Hematopoietic multipotent progenitor cell (in vitro differentiated cells): ENCODE measurements at regions not wholly inside any gene's neighbourhood (a gene's known extent, or its start where the extent isn't known, plus 50 kb on each side); places are given as distances from the start of the nearest gene placed in this dataset.

ENCODE experiments used
- DNase-seq, 3 donors: peaks; one replicate each; pipeline ENCODE4 v3.0.0-alpha.2; 2011 to 2015; ENCODE audit warnings: low read depth in 2 of 3, low spot score in 2 of 3

DNA sequence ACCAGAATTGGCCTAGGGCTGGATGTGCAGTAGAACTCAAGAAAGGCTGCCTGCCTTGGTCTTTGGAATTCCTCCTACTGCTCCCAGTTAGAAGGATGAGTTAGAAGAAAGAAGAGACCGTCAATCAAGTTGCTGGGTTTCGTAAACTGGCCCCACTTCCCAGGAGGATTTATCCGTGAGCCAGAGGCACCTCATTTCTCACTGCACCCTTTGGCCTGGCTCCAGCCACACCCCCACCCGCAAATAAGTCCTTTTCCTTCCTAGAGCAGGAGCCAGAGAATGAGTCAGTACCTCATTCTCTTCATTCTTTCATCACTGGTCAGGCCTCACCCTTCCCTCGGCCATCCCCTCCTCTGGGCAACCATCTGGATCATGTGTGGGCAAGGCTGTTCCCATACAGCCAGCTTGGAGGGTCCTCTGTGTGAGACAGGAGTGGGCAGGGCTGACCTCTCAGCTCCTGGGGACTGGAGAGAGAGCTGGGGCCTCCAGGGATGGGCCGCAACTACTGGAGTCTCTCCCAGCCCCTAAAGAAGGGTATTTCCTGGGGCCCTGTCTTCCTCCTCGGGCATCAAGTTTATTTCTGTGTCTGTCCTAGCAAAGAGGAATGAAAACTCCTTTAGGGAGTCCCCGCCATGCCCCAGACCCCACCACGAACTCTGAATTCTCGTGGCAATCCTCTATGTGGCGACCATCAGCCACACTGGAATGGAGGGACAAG is 87.2 kb upstream of the DUSP5 start:
- DNase-seq, result no peak

DNA sequence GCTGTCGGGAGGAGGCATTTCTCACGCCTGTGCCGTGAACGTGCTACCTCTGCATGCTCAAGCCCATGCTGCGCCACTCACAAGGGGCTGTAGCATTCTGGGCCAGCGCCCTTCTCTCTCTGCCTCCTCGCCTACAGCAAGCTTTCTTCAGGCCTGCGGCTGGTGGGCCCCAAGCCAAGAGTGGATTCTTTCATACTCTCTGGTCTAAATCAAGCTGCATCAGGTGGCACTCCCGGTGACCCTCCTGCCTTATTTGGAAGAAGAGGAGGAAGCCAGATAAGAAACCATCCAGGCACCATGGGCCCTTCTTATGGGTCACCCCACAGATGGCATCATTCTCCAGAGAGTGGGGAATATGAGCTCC is 86.7 kb upstream of the DUSP5 start:
- peak in 1 of 3 donors; percentile 21 for DNase-seq

DNA sequence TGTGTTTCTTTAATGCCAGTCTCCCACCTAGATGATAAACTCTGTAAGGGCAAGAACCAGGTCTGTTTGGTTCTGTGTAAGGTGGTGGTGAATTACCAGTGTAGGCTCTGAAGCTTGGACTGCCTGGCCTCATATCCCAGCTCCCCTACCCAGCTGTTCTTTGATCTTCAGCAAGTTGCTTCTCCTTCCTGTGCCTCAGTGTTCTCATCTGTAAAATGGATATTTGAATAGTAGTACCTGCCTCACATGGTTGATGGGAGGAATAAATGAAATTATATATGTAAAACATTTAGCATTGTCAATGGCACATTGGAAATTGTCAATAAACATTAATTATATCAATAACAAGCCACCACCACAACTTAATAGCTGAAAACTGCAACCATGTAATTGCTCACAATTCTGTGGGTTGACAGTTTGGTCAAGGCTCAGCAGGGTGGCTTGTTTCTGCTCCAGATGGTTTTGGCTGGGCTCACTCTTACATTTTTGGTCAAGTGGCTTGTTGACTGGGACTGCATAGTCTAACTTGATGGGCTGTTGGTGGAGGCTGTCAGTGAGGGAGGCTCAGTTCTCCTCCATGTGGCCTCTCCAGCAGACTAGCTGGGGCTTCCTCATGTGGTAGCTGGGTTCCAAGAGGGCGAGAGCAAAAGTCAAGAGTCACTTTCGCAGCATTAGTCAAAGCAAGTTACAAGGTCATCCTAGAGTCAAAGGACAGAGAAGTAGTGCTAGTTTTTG is 84.5 kb upstream of the DUSP5 start:
- DNase-seq, result no peak

GRCh38 chr10:110413903-110414547 is 83.7 kb upstream of the DUSP5 start:
- no peak for DNase-seq

GRCh38 chr10:110414548-110415309 is 83.0 kb upstream of the DUSP5 start:
- DNase-seq, result peak; percentile 57 to 98 (median 96)

- DNase-seq, result no peak
Measured at GRCh38 chr10:110415809-110416208, 81.9 kb upstream of the DUSP5 start.

DNA sequence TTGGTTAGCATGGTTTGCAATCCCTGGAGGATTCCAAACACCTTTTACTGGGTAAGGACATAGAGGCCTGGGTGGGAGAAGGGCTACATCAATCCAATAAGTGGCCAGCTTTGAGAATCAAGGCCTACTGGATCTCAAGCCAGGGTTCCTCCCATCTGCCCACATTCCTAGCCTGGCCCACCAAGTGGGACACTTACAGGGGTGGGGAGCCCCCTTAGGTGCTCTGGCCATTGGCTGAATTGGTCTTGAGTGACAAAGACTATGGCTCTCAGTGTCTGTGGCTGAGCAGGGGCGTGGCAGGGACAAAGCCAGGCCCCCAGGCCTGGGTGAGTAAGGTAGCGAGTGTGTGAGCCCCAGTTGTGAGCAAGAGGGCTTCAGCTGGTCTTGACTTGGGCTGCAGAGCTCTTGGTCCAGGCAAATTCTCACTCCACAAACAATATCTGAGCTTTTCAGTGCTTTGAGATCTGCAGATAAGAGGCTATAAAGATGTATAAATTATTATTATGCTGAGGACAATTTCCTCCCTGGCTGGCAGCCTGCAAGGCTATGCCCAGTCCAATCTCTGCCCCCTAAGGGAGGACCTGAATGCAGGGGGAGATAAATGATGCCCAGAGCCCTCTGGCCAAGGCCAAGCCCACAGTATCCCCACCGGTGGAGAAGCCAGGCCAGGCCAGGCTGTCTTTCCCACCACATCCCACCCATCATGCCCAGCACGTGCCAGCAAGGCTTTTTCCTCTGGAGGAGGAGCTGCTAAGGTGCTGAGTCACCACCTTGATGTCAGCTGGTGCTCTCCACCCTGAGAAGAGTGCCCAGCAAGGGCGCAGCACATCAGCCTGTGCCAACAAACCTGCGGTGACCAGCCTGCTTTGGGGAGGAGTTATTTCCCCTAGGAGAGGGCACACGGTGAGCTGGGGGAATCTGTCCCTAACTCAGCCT is 80.7 kb upstream of the DUSP5 start:
- DNase-seq, result no peak

DNA sequence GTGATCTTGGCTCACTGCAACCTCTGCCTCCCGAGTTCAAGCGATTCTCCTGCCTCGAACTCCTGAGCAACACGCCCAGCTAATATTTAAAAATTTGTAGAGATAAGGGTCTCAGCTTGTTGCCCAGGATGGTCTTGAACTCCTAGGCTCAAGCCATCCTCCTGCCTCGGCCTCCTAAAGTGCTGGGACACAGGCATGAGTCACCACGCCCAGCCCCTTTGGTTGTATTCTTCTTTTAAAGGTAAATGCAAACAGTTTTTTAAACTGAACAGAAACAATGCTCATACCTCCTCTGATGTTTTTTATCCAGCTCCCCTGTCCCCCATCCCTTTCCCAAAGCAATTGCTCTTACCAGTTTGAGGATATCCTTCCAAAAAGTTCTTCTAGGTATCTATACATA is 79.5 kb upstream of the DUSP5 start:
- no peak for DNase-seq

GRCh38 chr10:110419265-110419664 is 78.4 kb upstream of the DUSP5 start:
- DNase-seq, result peak in 1 of 3 donors; percentile 22

DNA sequence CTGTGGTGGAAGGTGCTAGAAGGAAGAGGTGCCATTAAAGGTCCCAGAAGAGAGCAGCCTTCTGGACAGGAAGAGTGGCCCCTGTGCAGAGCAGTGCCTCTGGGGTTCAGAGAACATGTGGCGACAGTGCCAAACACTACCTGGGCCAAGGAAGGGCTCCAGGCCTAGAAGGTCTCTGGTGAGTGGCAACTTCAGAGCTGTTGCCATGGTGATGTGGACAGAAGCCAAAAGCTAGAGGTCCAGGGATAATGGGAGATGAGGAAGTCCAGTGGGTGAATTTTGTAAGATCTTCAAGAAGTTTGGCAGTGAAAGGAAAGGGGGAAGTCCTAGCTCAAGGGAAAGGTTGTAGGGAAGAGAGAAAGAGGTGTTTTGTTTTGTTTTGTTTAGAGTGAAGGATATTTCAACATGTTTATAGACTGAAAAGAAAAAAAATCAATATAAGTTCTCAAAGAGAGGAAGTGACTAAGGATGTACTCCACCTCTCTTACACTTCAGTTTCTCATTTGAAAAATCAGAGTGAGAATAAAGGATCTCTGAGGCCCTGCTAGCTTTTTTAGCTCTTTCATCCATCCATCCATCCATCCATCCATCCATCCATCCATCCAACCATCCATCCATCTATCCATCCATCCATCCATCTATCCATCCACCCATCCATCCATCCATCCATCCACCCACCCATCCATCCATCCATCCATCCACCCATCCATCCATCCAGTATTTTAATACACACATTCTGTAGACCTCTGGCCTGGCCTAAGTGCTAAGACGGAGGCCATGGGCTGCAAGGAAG is 77.1 kb upstream of the DUSP5 start:
- peak in 1 of 3 donors; percentile 39 for DNase-seq

DNA sequence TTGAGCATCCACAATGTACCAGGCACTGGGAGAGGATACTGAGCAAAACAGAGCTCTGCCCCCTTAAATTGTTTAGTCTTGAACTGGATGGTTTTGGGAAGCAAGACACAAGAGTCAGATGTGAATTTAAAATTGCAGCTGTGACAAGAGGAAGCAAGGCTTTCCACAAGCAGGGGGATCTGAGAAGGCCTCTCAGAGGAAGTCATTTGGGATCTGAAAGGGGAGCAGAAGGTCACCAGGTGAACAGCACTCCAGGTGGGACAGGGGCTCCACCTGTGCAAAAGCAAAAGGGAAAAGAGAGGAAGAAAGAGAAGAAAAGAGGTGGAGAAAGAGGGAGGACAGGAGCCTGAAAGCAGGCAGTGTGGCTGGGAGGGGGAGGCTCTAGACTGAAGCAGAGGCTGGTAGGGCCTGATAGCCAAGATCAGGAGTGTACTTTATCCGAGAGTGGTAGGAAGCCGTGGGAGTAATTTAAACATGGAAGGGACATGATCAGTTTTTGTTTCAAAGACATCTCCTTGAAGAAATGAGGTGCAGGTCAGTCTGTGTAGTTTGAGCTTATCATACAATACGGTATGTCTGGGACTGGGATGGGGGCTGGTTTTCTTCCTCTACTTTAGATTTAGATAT is 76.1 kb upstream of the DUSP5 start:
- peak in 1 of 3 donors; percentile 21 for DNase-seq

GRCh38 chr10:110422548-110422947 is 75.2 kb upstream of the DUSP5 start:
- DNase-seq, result no peak

- no peak for DNase-seq
Measured at GRCh38 chr10:110423650-110424049, 74.1 kb upstream of the DUSP5 start.

DNA sequence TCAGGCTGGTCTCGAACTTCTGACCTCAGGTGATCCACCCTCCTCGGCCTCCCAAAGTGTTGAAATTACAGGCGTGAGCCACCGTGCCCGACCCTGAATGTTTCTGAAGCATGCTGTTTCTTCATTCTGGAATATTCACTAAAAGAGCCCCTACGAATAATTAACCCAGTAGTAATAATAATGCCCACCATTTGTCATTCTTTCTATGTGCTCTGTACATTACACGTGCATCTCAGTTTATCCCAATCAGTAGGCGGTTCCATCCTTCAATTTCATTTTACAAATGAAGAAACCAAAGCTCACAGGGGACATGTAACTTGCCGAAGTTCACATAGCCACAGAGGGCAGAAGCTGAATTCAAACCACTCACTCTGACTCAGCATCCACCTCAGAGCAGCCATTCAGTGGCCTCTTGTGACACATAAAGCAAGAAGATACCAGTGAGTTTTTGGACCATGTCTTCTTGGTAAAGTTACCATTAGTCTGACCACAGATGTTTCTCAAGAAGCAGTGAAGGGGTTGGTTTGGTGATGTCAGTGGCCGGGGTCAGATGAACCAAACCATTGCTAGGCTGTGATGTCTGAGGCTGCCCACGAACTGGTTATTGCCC is 71.9 kb upstream of the DUSP5 start:
- peak in 2 of 3 donors; percentile 40 to 48 for DNase-seq

- no peak for DNase-seq
Measured at GRCh38 chr10:110426294-110427181, 71.2 kb upstream of the DUSP5 start.

DNA sequence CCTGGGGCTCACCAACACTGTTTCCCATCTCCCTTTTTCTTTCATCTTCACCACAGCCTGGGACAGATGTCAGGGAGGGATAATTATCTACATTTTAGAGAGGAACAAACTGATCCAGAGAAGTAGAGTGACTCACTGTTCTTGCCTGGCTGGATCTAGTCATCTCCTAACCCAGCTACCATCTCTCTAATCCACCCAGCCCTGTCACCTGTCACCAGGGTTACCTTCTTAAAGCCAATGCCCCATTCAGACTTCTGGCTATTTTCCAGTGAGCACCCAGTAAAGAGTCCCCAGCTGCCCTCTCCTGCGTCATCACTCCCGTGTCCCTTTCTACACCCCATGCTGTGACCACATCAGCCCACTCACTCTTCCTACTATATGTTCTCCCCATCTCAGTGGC is 68.4 kb upstream of the DUSP5 start:
- DNase-seq, result no peak
